ENCODE measurements at regions not wholly inside any gene's neighbourhood (a gene's known extent, or its start where the extent isn't known, plus 50 kb on each side); places are given as distances from the start of the nearest gene placed in this dataset.

DNA sequence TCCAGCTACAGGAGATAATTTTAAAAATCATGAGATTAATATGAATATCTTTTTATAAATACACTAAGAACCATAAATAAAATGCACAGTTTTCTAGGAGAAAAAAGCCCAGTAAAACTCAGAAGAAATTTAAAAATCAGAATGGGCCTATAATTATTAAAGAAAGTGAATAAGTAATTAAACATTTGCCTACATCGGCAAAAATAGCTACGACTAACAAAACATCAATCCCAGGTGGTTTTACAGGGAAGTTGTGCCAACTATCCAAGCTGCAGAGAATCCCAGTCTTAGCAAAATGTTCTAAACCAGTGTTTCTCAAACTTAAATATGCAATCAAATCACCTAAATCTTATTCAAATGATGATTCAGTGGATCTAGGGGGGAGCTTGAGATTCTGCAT is 180.0 kb downstream of the TRIM29 start:
- TF ChIP-seq, protein P1, sequence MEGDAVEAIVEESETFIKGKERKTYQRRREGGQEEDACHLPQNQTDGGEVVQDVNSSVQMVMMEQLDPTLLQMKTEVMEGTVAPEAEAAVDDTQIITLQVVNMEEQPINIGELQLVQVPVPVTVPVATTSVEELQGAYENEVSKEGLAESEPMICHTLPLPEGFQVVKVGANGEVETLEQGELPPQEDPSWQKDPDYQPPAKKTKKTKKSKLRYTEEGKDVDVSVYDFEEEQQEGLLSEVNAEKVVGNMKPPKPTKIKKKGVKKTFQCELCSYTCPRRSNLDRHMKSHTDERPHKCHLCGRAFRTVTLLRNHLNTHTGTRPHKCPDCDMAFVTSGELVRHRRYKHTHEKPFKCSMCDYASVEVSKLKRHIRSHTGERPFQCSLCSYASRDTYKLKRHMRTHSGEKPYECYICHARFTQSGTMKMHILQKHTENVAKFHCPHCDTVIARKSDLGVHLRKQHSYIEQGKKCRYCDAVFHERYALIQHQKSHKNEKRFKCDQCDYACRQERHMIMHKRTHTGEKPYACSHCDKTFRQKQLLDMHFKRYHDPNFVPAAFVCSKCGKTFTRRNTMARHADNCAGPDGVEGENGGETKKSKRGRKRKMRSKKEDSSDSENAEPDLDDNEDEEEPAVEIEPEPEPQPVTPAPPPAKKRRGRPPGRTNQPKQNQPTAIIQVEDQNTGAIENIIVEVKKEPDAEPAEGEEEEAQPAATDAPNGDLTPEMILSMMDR (conservative IDR thresholded peaks at IDR 0.05) = no peak
- no peak for TF ChIP-seq EZH2 (IDR thresholded peaks at IDR 0.05; ENCODE audit: low read depth)
